HG03139 (cell line): ENCODE measurements at regions not wholly inside any gene's neighbourhood (a gene's known extent, or its start where the extent isn't known, plus 50 kb on each side); places are given as distances from the start of the nearest gene placed in this dataset.
"Not testable (repeated sequence)": the region's sequence is repeated elsewhere in the genome, so short reads cannot be mapped to it uniquely, and the experiment has no call there.

ENCODE experiments used
- ATAC-seq: cut with Tn5 transposase; IDR thresholded peaks from one replicate; pipeline ENCODE4 v1.9.1; 2021; ENCODE audit not compliant: unreplicated experiment

GRCh38 chr3:191518861-191519260, 57.9 kb downstream of the PYDC2 start:
- no peak for ATAC-seq

- no peak for ATAC-seq
Measured at GRCh38 chr3:191521055-191521454, 60.1 kb downstream of the PYDC2 start.

GRCh38 chr3:191523148-191523547, 62.2 kb downstream of the PYDC2 start:
- ATAC-seq = no peak

GRCh38 chr3:191528589-191528988, 67.6 kb downstream of the PYDC2 start:
- ATAC-seq = no peak

GRCh38 chr3:191529992-191530391, 69.0 kb downstream of the PYDC2 start:
- no peak for ATAC-seq

- ATAC-seq = no peak
Measured at GRCh38 chr3:191531434-191531972, 70.5 kb downstream of the PYDC2 start.

GRCh38 chr3:191543018-191543417, 82.1 kb downstream of the PYDC2 start:
- no peak for ATAC-seq

- no peak for ATAC-seq
Measured at GRCh38 chr3:191543897-191544296, 82.9 kb downstream of the PYDC2 start.

- no peak for ATAC-seq
Measured at GRCh38 chr3:191549357-191549756, 88.4 kb downstream of the PYDC2 start.

GRCh38 chr3:191555037-191555436, 94.1 kb downstream of the PYDC2 start:
- ATAC-seq = no peak

GRCh38 chr3:191557322-191557721, 96.4 kb downstream of the PYDC2 start:
- ATAC-seq = no peak

GRCh38 chr3:191563722-191564121, 102.8 kb downstream of the PYDC2 start:
- no peak for ATAC-seq

GRCh38 chr3:191566469-191566868, 105.5 kb downstream of the PYDC2 start:
- ATAC-seq = no peak

GRCh38 chr3:191568206-191568605, 107.2 kb downstream of the PYDC2 start:
- no peak for ATAC-seq

GRCh38 chr3:191592105-191592504, 131.1 kb downstream of the PYDC2 start:
- ATAC-seq = no peak

- ATAC-seq = no peak
Measured at GRCh38 chr3:191593486-191593885, 132.5 kb downstream of the PYDC2 start.

GRCh38 chr3:191615511-191615910, 154.5 kb downstream of the PYDC2 start:
- not testable (repeated sequence) for ATAC-seq

GRCh38 chr3:191624299-191624698, 163.3 kb downstream of the PYDC2 start:
- no peak for ATAC-seq

GRCh38 chr3:191627064-191627463, 166.1 kb downstream of the PYDC2 start:
- ATAC-seq = no peak

GRCh38 chr3:191628571-191628970, 167.6 kb downstream of the PYDC2 start:
- ATAC-seq = no peak

GRCh38 chr3:191631496-191631895, 170.5 kb downstream of the PYDC2 start:
- no peak for ATAC-seq

GRCh38 chr3:191634902-191635301, 173.9 kb downstream of the PYDC2 start:
- no peak for ATAC-seq

- ATAC-seq = no peak
Measured at GRCh38 chr3:191637611-191638010, 176.6 kb downstream of the PYDC2 start.

- no peak for ATAC-seq
Measured at GRCh38 chr3:191641789-191642188, 180.8 kb downstream of the PYDC2 start.
